Loucy (cell line): ENCODE measurements at regions not wholly inside any gene's neighbourhood (a gene's known extent, or its start where the extent isn't known, plus 50 kb on each side); places are given as distances from the start of the nearest gene placed in this dataset.

Source experiments
- EZH2phosphoT487 ChIP-seq: fragments of 200-600 bp; IDR thresholded peaks from 2 replicates; pipeline ENCODE4 v1.6.1; 2018; ENCODE audit warnings: antibody characterized with exemption, mild to moderate bottlenecking, moderate library complexity, borderline replicate concordance
- TF ChIP-seq, protein P1 (sequence below): fragments of 200-600 bp; sonication (generic); conservative IDR thresholded peaks from 2 replicates; pipeline ENCODE4 v1.5.1; 2014; ENCODE audit warnings: mild to moderate bottlenecking, antibody characterized with exemption, low read length

DNA sequence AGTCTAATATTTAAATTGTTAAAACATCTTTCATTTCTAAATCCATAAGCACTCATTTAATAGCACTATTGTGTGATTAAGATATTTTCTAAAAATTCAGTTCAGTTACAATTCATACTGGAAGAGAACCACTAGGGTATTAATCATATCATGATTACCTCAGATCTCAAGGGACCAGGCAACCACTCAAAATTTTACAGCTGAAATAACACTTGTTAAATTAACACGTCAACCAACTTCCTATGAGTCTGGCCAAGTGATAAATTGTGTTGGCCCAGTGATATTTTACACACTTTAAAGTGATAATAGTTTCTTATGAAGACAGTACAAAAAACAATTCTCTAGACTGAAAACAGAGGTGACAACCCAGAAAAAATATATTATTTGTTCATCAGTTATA, 869.0 kb upstream of the ADGRB3 start:
- TF ChIP-seq, protein P1, sequence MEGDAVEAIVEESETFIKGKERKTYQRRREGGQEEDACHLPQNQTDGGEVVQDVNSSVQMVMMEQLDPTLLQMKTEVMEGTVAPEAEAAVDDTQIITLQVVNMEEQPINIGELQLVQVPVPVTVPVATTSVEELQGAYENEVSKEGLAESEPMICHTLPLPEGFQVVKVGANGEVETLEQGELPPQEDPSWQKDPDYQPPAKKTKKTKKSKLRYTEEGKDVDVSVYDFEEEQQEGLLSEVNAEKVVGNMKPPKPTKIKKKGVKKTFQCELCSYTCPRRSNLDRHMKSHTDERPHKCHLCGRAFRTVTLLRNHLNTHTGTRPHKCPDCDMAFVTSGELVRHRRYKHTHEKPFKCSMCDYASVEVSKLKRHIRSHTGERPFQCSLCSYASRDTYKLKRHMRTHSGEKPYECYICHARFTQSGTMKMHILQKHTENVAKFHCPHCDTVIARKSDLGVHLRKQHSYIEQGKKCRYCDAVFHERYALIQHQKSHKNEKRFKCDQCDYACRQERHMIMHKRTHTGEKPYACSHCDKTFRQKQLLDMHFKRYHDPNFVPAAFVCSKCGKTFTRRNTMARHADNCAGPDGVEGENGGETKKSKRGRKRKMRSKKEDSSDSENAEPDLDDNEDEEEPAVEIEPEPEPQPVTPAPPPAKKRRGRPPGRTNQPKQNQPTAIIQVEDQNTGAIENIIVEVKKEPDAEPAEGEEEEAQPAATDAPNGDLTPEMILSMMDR = no peak
- no peak for TF ChIP-seq EZH2phosphoT487
